HEK293 (cell line): ENCODE measurements at regions not wholly inside any gene's neighbourhood (a gene's known extent, or its start where the extent isn't known, plus 50 kb on each side); places are given as distances from the start of the nearest gene placed in this dataset.

Experiments used
- BCL6B ChIP-seq: fragments of 450-650 bp; formaldehyde crosslinking; IDR thresholded peaks from 2 replicates; pipeline ENCODE4 v1.5.1; 2017; ENCODE audit warnings: missing biosample characterization, missing genetic modification characterization
- GLI2 ChIP-seq: fragments of 450-650 bp; formaldehyde crosslinking; IDR thresholded peaks from 2 replicates; pipeline ENCODE4; 2017; ENCODE audit warnings: missing biosample characterization, missing genetic modification characterization, low read depth, borderline replicate concordance
- GLI4 ChIP-seq: fragments of 450-650 bp; formaldehyde crosslinking; IDR thresholded peaks from 2 replicates; pipeline ENCODE4 v1.5.1; 2016; ENCODE audit warnings: missing biosample characterization, missing genetic modification characterization
- IKZF3 ChIP-seq: fragments of 450-650 bp; IDR thresholded peaks from 2 replicates; pipeline ENCODE4 v1.5.0; 2018; ENCODE audit warnings: missing biosample characterization, mild to moderate bottlenecking, missing genetic modification characterization, moderate library complexity
- KLF9 ChIP-seq: fragments of 450-650 bp; formaldehyde crosslinking; IDR thresholded peaks from 2 replicates; pipeline ENCODE4 v1.5.1; 2016; ENCODE audit warnings: missing biosample characterization, missing genetic modification characterization, low read depth
- REPIN1 ChIP-seq: fragments of 450-650 bp; formaldehyde crosslinking; IDR thresholded peaks from 2 replicates; pipeline ENCODE4 v1.5.1; 2017; ENCODE audit warnings: missing biosample characterization, missing genetic modification characterization, low read depth
- SALL2 ChIP-seq: fragments of 450-650 bp; formaldehyde crosslinking; IDR thresholded peaks from 2 replicates; pipeline ENCODE4 v1.5.0; 2017; ENCODE audit warnings: missing biosample characterization, mild to moderate bottlenecking, missing genetic modification characterization, borderline replicate concordance
- SCRT2 ChIP-seq: fragments of 450-650 bp; formaldehyde crosslinking; IDR thresholded peaks from 2 replicates; pipeline ENCODE4 v1.5.1; 2016; ENCODE audit warnings: missing biosample characterization, missing genetic modification characterization
- SP2 ChIP-seq: fragments of 450-650 bp; formaldehyde crosslinking; IDR thresholded peaks from 2 replicates; pipeline ENCODE4 v1.5.1; 2016; ENCODE audit warnings: missing biosample characterization, missing genetic modification characterization
- WT1 ChIP-seq: fragments of 450-650 bp; formaldehyde crosslinking; IDR thresholded peaks from 2 replicates; pipeline ENCODE4 v1.5.1; 2016; ENCODE audit warnings: missing biosample characterization, missing genetic modification characterization
- YY1 ChIP-seq: fragments of 450-650 bp; formaldehyde crosslinking; IDR thresholded peaks from 2 replicates; pipeline ENCODE4 v1.5.1; 2018; ENCODE audit warnings: missing biosample characterization, missing genetic modification characterization
- ZFP69B ChIP-seq: fragments of 450-650 bp; formaldehyde crosslinking; IDR thresholded peaks from 2 replicates; pipeline ENCODE4 v1.5.1; 2016; ENCODE audit warnings: missing biosample characterization, missing genetic modification characterization
- ZNF133 ChIP-seq: fragments of 450-650 bp; formaldehyde crosslinking; IDR thresholded peaks from 2 replicates; pipeline ENCODE4 v1.5.1; 2016; ENCODE audit warnings: missing biosample characterization, missing genetic modification characterization
- ZNF391 ChIP-seq: fragments of 450-650 bp; formaldehyde crosslinking; IDR thresholded peaks from 2 replicates; pipeline ENCODE4 v1.5.1; 2016; ENCODE audit warnings: low read depth, missing biosample characterization, missing genetic modification characterization, borderline replicate concordance
- ZNF404 ChIP-seq: fragments of 450-650 bp; formaldehyde crosslinking; IDR thresholded peaks from 2 replicates; pipeline ENCODE4 v1.5.1; 2017; ENCODE audit warnings: missing biosample characterization, missing genetic modification characterization
- ZNF426 ChIP-seq: fragments of 450-650 bp; formaldehyde crosslinking; IDR thresholded peaks from 2 replicates; pipeline ENCODE4 v1.5.1; 2017; ENCODE audit warnings: missing biosample characterization, missing genetic modification characterization, mild to moderate bottlenecking, inconsistent platforms, moderate library complexity
- ZNF514 ChIP-seq: fragments of 450-650 bp; formaldehyde crosslinking; IDR thresholded peaks from 2 replicates; pipeline ENCODE4 v1.5.1; 2016; ENCODE audit warnings: missing biosample characterization, missing genetic modification characterization
- ZNF530 ChIP-seq: fragments of 450-650 bp; formaldehyde crosslinking; IDR thresholded peaks from 2 replicates; pipeline ENCODE4 v1.5.1; 2016; ENCODE audit warnings: low read depth, missing biosample characterization, missing genetic modification characterization
- ZNF626 ChIP-seq: fragments of 450-650 bp; sonication (Bioruptor Pico); formaldehyde crosslinking; IDR thresholded peaks from 2 replicates; pipeline ENCODE4 v1.5.1; 2018; ENCODE audit warnings: missing biosample characterization, missing genetic modification characterization, inconsistent platforms
- ZNF654 ChIP-seq: fragments of 450-650 bp; formaldehyde crosslinking; IDR thresholded peaks from 2 replicates; pipeline ENCODE4 v1.5.1; 2016; ENCODE audit warnings: low read depth, missing biosample characterization, missing genetic modification characterization
- ZNF658 ChIP-seq: fragments of 450-650 bp; formaldehyde crosslinking; IDR thresholded peaks from 2 replicates; pipeline ENCODE4; 2016; ENCODE audit warnings: missing biosample characterization, missing genetic modification characterization
- ZNF660 ChIP-seq: fragments of 450-650 bp; IDR thresholded peaks from 2 replicates; pipeline ENCODE4 v1.5.1; 2018; ENCODE audit warnings: missing biosample characterization, mild to moderate bottlenecking, missing genetic modification characterization
- ZNF664 ChIP-seq: fragments of 450-650 bp; formaldehyde crosslinking; IDR thresholded peaks from 2 replicates; pipeline ENCODE4 v1.5.1; 2016; ENCODE audit warnings: missing biosample characterization, missing genetic modification characterization
- ZNF707 ChIP-seq: fragments of 450-650 bp; formaldehyde crosslinking; IDR thresholded peaks from 2 replicates; pipeline ENCODE4 v1.5.1; 2016; ENCODE audit warnings: missing biosample characterization, missing genetic modification characterization
- ZNF747 ChIP-seq: fragments of 450-650 bp; formaldehyde crosslinking; IDR thresholded peaks from 2 replicates; pipeline ENCODE4 v1.5.1; 2016; ENCODE audit warnings: missing biosample characterization, missing genetic modification characterization
- TF ChIP-seq, protein P1 (sequence below): fragments of 450-650 bp; formaldehyde crosslinking; IDR thresholded peaks from 2 replicates; pipeline ENCODE4 v1.5.1; 2016; ENCODE audit warnings: missing biosample characterization, missing genetic modification characterization
- TF ChIP-seq, protein P2 (sequence below): fragments of 450-650 bp; IDR thresholded peaks from 2 replicates; pipeline ENCODE4 v1.5.1; 2018; ENCODE audit warnings: missing biosample characterization, mild to moderate bottlenecking, missing genetic modification characterization
- TF ChIP-seq, protein P3 (sequence below): fragments of 450-650 bp; IDR thresholded peaks from 2 replicates; pipeline ENCODE4 v1.5.1; 2018; ENCODE audit warnings: missing biosample characterization, missing genetic modification characterization
- TF ChIP-seq, protein P4 (sequence below): fragments of 450-650 bp; formaldehyde crosslinking; IDR thresholded peaks from 2 replicates; pipeline ENCODE4 v1.5.1; 2016; ENCODE audit warnings: missing biosample characterization, missing genetic modification characterization
- TF ChIP-seq, protein P5 (sequence below): fragments of 450-650 bp; formaldehyde crosslinking; IDR thresholded peaks from 2 replicates; pipeline ENCODE4 v1.5.1; 2016; ENCODE audit warnings: missing biosample characterization, missing genetic modification characterization

DNA sequence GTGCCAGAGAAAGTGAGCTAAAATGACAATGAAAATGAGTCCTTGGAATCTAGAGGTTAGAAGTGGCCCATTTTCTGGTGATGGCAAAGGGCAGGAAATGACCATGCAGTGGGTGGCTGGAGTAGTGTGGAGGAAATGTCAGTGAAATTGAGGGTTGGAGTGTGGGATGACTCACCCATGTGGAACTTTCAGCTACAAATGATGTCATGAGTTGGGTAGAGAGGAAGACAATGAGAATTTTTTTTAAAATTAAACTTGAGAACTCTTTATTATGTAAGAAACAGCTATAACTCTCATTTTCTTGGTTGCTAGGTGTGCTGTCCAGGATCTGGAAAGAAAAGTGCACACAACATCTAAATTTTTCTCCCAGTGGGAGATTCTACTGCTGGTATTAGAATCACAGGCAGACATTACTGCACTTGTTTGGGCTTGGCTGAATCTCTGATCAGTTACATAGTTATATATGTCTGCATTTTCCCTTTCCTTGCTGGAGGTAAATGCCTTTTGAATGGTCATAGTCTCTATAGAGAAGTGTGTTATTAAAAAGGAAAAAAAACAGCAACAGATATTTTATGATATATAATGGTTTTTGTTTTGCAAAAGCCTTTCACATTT, 56.8 kb upstream of the GNG12 start (continued):
- TF ChIP-seq, protein P1, sequence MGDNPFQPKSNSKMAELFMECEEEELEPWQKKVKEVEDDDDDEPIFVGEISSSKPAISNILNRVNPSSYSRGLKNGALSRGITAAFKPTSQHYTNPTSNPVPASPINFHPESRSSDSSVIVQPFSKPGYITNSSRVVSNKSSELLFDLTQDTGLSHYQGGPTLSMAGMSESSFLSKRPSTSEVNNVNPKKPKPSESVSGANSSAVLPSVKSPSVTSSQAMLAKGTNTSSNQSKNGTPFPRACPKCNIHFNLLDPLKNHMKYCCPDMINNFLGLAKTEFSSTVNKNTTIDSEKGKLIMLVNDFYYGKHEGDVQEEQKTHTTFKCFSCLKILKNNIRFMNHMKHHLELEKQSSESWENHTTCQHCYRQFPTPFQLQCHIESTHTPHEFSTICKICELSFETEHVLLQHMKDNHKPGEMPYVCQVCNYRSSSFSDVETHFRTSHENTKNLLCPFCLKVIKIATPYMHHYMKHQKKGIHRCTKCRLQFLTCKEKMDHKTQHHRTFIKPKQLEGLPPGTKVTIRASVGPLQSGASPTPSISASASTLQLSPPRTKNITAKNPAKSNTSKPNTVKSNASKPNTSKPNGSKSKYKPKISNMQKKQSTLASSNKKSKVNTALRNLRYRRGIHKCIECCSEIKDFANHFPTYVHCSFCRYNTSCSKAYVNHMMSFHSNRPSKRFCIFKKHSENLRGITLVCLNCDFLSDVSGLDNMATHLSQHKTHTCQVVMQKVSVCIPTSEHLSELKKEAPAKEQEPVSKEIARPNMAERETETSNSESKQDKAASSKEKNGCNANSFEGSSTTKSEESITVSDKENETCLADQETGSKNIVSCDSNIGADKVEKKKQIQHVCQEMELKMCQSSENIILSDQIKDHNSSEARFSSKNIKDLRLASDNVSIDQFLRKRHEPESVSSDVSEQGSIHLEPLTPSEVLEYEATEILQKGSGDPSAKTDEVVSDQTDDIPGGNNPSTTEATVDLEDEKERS (tag by site-specific recombination): no peak
- TF ChIP-seq GLI2 (tag by site-specific recombination) (no peak), WT1 (tag by site-specific recombination) (no peak), ZNF664 (tag by site-specific recombination) (no peak), SALL2 (tag by site-specific recombination) (no peak), ZNF530 (no peak), SP2 (tag by site-specific recombination) (no peak), ZNF391 (tag by site-specific recombination) (no peak), ZFP69B (tag by site-specific recombination) (0 out of 2 replicates have a peak, but pooled peaks have one; percentile 31), ZNF133 (tag by site-specific recombination) (no peak), ZNF707 (tag by site-specific recombination) (peak; percentile 66; the same call in 1 of the 2 replicates), KLF9 (tag by site-specific recombination) (no peak), ZNF514 (tag by site-specific recombination) (no peak), YY1 (tag by site-specific recombination) (no peak), ZNF404 (tag by site-specific recombination) (no peak), SCRT2 (tag by site-specific recombination) (no peak), GLI4 (no peak), ZNF426 (tag by site-specific recombination) (no peak), ZNF658 (tag by site-specific recombination) (no peak), ZNF747 (no peak), REPIN1 (no peak), BCL6B (tag by site-specific recombination) (no peak), ZNF654 (no peak), ZNF660 (tag by site-specific recombination) (0 out of 2 replicates have a peak, but pooled peaks have one; percentile 54), ZNF626 (tag by site-specific recombination) (no peak), IKZF3 (tag by site-specific recombination) (no peak)
- TF ChIP-seq, protein P2, sequence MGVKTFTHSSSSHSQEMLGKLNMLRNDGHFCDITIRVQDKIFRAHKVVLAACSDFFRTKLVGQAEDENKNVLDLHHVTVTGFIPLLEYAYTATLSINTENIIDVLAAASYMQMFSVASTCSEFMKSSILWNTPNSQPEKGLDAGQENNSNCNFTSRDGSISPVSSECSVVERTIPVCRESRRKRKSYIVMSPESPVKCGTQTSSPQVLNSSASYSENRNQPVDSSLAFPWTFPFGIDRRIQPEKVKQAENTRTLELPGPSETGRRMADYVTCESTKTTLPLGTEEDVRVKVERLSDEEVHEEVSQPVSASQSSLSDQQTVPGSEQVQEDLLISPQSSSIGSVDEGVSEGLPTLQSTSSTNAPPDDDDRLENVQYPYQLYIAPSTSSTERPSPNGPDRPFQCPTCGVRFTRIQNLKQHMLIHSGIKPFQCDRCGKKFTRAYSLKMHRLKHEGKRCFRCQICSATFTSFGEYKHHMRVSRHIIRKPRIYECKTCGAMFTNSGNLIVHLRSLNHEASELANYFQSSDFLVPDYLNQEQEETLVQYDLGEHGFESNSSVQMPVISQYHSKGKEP (tag by site-specific recombination): no peak
- TF ChIP-seq, protein P3, sequence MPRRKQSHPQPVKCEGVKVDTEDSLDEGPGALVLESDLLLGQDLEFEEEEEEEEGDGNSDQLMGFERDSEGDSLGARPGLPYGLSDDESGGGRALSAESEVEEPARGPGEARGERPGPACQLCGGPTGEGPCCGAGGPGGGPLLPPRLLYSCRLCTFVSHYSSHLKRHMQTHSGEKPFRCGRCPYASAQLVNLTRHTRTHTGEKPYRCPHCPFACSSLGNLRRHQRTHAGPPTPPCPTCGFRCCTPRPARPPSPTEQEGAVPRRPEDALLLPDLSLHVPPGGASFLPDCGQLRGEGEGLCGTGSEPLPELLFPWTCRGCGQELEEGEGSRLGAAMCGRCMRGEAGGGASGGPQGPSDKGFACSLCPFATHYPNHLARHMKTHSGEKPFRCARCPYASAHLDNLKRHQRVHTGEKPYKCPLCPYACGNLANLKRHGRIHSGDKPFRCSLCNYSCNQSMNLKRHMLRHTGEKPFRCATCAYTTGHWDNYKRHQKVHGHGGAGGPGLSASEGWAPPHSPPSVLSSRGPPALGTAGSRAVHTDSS: peak; percentile 59; the same call in 1 of the 2 replicates
- TF ChIP-seq, protein P4, sequence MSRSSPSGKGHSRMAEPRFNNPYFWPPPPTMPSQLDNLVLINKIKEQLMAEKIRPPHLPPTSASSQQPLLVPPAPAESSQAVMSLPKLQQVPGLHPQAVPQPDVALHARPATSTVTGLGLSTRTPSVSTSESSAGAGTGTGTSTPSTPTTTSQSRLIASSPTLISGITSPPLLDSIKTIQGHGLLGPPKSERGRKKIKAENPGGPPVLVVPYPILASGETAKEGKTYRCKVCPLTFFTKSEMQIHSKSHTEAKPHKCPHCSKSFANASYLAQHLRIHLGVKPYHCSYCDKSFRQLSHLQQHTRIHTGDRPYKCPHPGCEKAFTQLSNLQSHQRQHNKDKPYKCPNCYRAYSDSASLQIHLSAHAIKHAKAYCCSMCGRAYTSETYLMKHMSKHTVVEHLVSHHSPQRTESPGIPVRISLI (tag by site-specific recombination): peak; percentile 73; the same call in 1 of the 2 replicates
- TF ChIP-seq, protein P5, sequence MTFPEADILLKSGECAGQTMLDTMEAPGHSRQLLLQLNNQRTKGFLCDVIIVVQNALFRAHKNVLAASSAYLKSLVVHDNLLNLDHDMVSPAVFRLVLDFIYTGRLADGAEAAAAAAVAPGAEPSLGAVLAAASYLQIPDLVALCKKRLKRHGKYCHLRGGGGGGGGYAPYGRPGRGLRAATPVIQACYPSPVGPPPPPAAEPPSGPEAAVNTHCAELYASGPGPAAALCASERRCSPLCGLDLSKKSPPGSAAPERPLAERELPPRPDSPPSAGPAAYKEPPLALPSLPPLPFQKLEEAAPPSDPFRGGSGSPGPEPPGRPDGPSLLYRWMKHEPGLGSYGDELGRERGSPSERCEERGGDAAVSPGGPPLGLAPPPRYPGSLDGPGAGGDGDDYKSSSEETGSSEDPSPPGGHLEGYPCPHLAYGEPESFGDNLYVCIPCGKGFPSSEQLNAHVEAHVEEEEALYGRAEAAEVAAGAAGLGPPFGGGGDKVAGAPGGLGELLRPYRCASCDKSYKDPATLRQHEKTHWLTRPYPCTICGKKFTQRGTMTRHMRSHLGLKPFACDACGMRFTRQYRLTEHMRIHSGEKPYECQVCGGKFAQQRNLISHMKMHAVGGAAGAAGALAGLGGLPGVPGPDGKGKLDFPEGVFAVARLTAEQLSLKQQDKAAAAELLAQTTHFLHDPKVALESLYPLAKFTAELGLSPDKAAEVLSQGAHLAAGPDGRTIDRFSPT: peak; percentile 72
